NT2/D1 (cell line): ENCODE measurements at regions not wholly inside any gene's neighbourhood (a gene's known extent, or its start where the extent isn't known, plus 50 kb on each side); places are given as distances from the start of the nearest gene placed in this dataset.

Experiments used
- YY1 ChIP-seq: IDR thresholded peaks from 2 replicates; pipeline ENCODE4 v1.6.1; 2011; ENCODE audit not compliant: insufficient read length, insufficient read depth
- ZNF274 ChIP-seq: IDR thresholded peaks from 2 replicates; pipeline ENCODE4 v1.6.1; 2011; ENCODE audit warnings: mild to moderate bottlenecking, low read depth, low read length

DNA sequence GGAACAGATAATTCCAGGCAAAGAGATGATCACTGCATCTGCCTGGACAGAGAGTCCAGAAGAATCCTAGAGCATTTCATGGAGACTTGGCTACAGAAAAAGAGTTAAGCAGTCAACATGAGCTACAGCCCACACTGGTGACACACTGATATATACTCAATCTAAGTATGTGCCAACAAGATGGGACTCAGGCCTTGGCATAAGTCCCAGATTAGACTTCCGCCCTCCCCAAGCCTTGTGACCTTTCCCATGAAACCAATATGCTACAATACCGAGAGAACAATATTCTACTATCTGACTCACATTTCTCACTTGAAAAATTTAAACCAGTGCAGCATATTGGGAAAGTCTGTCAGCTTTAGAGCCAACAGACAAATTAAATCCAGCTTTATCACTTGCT is 65.7 kb upstream of the SLITRK2 start:
- TF ChIP-seq ZNF274, result no peak
- TF ChIP-seq YY1, result no peak
